ENCODE measurements at regions not wholly inside any gene's neighbourhood (a gene's known extent, or its start where the extent isn't known, plus 50 kb on each side); places are given as distances from the start of the nearest gene placed in this dataset.
"Not testable (repeated sequence)": the region's sequence is repeated elsewhere in the genome, so short reads cannot be mapped to it uniquely, and the experiment has no call there.

GRCh38 chr13:110973007-110973700 is 58.3 kb upstream of the ANKRD10 start:
- DNase-seq (ENCODE audit: low read depth): no peak
- no peak overlapping the region for H3K4me3 ChIP-seq (ENCODE audit: low read length)
- no peak for TF ChIP-seq CTCF (conservative IDR thresholded peaks at IDR 0.05; ENCODE audit: low read length)

- no peak for DNase-seq (ENCODE audit: low read depth)
- TF ChIP-seq CTCF (conservative IDR thresholded peaks at IDR 0.05; ENCODE audit: low read length): no peak
- H3K4me3 ChIP-seq (ENCODE audit: low read length): no peak overlapping the region
Measured at GRCh38 chr13:110971486-110971885, 56.6 kb upstream of the ANKRD10 start.

- H3K4me3 ChIP-seq (ENCODE audit: low read length): not testable (repeated sequence)
- peak; percentile 57 for DNase-seq (ENCODE audit: low read depth)
Measured at GRCh38 chr13:110967156-110967855, 52.4 kb upstream of the ANKRD10 start.

- DNase-seq (ENCODE audit: low read depth): no peak
Measured at GRCh38 chr13:110965755-110966134, 50.9 kb upstream of the ANKRD10 start.

GRCh38 chr13:110965038-110965754 is 50.3 kb upstream of the ANKRD10 start:
- H3K4me3 ChIP-seq (ENCODE audit: low read length): no peak overlapping the region
- no peak for TF ChIP-seq CTCF (conservative IDR thresholded peaks at IDR 0.05; ENCODE audit: low read length)
- no peak for DNase-seq (ENCODE audit: low read depth)

More at GRCh38 chr13:110965755-110966134, 50.9 kb upstream of the ANKRD10 start:
- H3K4me3 ChIP-seq (ENCODE audit: low read length): no peak overlapping the region
- TF ChIP-seq CTCF (conservative IDR thresholded peaks at IDR 0.05; ENCODE audit: low read length): no peak

All from AG10803 (cell line).